GM12892 (cell line): ENCODE measurements at regions not wholly inside any gene's neighbourhood (a gene's known extent, or its start where the extent isn't known, plus 50 kb on each side); places are given as distances from the start of the nearest gene placed in this dataset.

Experiments
- POLR2A ChIP-seq: IDR thresholded peaks from 2 replicates; pipeline ENCODE4 v1.6.1; 2011; ENCODE audit warnings: low read depth, low read length, control low read depth
- POLR2AphosphoS5 ChIP-seq: IDR thresholded peaks from 2 replicates; pipeline ENCODE4 v1.6.1; 2011; ENCODE audit warnings: low read depth, low read length, control low read depth

DNA sequence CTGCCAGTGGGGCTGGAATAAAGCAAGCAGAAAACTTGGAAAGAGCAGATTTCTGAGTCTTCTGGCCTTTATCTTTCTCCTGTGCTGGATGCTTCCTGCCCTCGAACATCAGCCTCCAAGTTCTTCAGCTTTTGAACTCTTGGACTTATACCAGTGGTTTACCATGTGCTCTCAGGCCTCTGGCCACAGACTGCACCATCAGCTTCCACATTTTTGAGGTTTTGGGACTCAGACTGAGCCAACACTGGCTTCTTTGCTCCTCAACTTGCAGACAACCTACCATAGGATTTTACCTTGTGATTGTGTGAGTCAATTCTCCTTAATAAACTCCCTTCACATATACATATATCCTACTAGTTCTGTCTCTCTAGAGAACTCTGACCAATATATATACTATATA, 706.6 kb downstream of the NR2F2 start:
- TF ChIP-seq POLR2A: no peak
- TF ChIP-seq POLR2AphosphoS5: no peak
